ENCODE measurements at regions not wholly inside any gene's neighbourhood (a gene's known extent, or its start where the extent isn't known, plus 50 kb on each side); places are given as distances from the start of the nearest gene placed in this dataset.
"Not testable (repeated sequence)": the region's sequence is repeated elsewhere in the genome, so short reads cannot be mapped to it uniquely, and the experiment has no call there.

DNA sequence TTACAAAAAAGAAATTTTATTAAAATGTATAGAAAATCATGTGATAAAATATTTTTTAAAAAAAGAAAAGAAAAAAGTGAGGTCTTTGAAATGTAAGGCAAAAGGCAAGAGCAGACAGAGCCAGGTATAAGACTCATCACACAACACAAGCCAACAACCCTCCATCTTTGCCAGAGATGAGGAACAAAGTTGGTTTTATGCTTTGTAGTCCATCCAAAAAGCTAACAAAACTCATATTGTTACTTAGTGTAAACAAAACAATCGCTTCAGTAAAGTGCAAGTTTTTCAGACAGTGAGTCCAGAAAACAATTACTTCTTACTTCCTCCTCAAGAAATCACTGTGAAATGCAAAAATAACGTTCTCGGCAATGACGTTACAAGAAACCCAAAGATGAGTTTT, 233.9 kb upstream of the FRG1 start:
- TF ChIP-seq, protein P1, sequence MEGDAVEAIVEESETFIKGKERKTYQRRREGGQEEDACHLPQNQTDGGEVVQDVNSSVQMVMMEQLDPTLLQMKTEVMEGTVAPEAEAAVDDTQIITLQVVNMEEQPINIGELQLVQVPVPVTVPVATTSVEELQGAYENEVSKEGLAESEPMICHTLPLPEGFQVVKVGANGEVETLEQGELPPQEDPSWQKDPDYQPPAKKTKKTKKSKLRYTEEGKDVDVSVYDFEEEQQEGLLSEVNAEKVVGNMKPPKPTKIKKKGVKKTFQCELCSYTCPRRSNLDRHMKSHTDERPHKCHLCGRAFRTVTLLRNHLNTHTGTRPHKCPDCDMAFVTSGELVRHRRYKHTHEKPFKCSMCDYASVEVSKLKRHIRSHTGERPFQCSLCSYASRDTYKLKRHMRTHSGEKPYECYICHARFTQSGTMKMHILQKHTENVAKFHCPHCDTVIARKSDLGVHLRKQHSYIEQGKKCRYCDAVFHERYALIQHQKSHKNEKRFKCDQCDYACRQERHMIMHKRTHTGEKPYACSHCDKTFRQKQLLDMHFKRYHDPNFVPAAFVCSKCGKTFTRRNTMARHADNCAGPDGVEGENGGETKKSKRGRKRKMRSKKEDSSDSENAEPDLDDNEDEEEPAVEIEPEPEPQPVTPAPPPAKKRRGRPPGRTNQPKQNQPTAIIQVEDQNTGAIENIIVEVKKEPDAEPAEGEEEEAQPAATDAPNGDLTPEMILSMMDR (IDR thresholded peaks at IDR 0.05) = not testable (repeated sequence)
- not testable (repeated sequence) for TF ChIP-seq POLR2A (IDR thresholded peaks at IDR 0.05)

Data from lower leg skin (tissue), 3 donors.